ENCODE measurements at regions not wholly inside any gene's neighbourhood (a gene's known extent, or its start where the extent isn't known, plus 50 kb on each side); places are given as distances from the start of the nearest gene placed in this dataset.

GRCh38 chr3:10708216-10708893, 107.7 kb upstream of the SLC6A11 start:
- Histone ChIP-seq H3K79me2 (ENCODE audit: insufficient read depth, low read depth, low read length) (no peaks in the 10 kb centered on the region), H3K4me2 (ENCODE audit: low read length) (no peak overlapping the region), H2AFZ (ENCODE audit: low read length) (no peak overlapping the region), H3K9me2 (ENCODE audit: insufficient read depth, low read length) (no peaks in the 10 kb centered on the region), H3K27ac (ENCODE audit: low read depth, low read length, poor library complexity, severe bottlenecking) (no peak overlapping the region), H3K4me1 (ENCODE audit: insufficient read depth, low read length, poor library complexity, severe bottlenecking) (no peaks in the 10 kb centered on the region), H3K9me3 (ENCODE audit: low read length) (no peaks in the 10 kb centered on the region), H3K4me3 (ENCODE audit: low read depth, low read length, poor library complexity, severe bottlenecking) (no peak overlapping the region), H4K20me1 (ENCODE audit: insufficient read depth, low read length) (no peaks in the 10 kb centered on the region), H3K36me3 (ENCODE audit: insufficient read depth, low read length) (no peaks in the 10 kb centered on the region)
- no peak for TF ChIP-seq EZH2phosphoT487 (IDR thresholded peaks at IDR 0.05; ENCODE audit: borderline replicate concordance, low read depth, low read length)
- TF ChIP-seq, protein P1, sequence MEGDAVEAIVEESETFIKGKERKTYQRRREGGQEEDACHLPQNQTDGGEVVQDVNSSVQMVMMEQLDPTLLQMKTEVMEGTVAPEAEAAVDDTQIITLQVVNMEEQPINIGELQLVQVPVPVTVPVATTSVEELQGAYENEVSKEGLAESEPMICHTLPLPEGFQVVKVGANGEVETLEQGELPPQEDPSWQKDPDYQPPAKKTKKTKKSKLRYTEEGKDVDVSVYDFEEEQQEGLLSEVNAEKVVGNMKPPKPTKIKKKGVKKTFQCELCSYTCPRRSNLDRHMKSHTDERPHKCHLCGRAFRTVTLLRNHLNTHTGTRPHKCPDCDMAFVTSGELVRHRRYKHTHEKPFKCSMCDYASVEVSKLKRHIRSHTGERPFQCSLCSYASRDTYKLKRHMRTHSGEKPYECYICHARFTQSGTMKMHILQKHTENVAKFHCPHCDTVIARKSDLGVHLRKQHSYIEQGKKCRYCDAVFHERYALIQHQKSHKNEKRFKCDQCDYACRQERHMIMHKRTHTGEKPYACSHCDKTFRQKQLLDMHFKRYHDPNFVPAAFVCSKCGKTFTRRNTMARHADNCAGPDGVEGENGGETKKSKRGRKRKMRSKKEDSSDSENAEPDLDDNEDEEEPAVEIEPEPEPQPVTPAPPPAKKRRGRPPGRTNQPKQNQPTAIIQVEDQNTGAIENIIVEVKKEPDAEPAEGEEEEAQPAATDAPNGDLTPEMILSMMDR (conservative IDR thresholded peaks at IDR 0.05; ENCODE audit: low read length): no peak
- POLR2A ChIA-PET: no interaction called here
- no peak for DNase-seq (ENCODE audit: low spot score)
- CTCF ChIA-PET (ENCODE audit: unreplicated experiment): no interaction called here
- intact Hi-C loops (cut with micrococcal nuclease; ENCODE audit: unreplicated experiment): no loop called here
- BruUV-seq (replicated peaks): no TSS peak

- ChIA-PET POLR2A (no interaction called here), CTCF (ENCODE audit: unreplicated experiment) (no interaction called here)
- intact Hi-C loops (cut with micrococcal nuclease; ENCODE audit: unreplicated experiment): no loop called here
- Histone ChIP-seq H3K79me2 (ENCODE audit: insufficient read depth, low read depth, low read length) (no peaks in the 10 kb centered on the region), H3K27ac (ENCODE audit: low read depth, low read length, poor library complexity, severe bottlenecking) (no peak overlapping the region), H3K9me2 (ENCODE audit: insufficient read depth, low read length) (no peaks in the 10 kb centered on the region), H3K4me2 (ENCODE audit: low read length) (no peak overlapping the region), H3K4me1 (ENCODE audit: insufficient read depth, low read length, poor library complexity, severe bottlenecking) (no peaks in the 10 kb centered on the region), H3K36me3 (ENCODE audit: insufficient read depth, low read length) (no peaks in the 10 kb centered on the region), H4K20me1 (ENCODE audit: insufficient read depth, low read length) (no peaks in the 10 kb centered on the region), H2AFZ (ENCODE audit: low read length) (no peak overlapping the region), H3K4me3 (ENCODE audit: low read depth, low read length, poor library complexity, severe bottlenecking) (no peak overlapping the region), H3K9me3 (ENCODE audit: low read length) (no peaks in the 10 kb centered on the region)
- BruUV-seq (replicated peaks): no TSS peak
- TF ChIP-seq, protein P1 (conservative IDR thresholded peaks at IDR 0.05; ENCODE audit: low read length): no peak
- TF ChIP-seq EZH2phosphoT487 (IDR thresholded peaks at IDR 0.05; ENCODE audit: borderline replicate concordance, low read depth, low read length): no peak
- no peak for DNase-seq (ENCODE audit: low spot score)
Observed at GRCh38 chr3:10709110-10709781, 106.8 kb upstream of the SLC6A11 start.

GRCh38 chr3:10712121-10712520, 103.9 kb upstream of the SLC6A11 start:
- Histone ChIP-seq H3K9me3 (ENCODE audit: low read length) (no peaks in the 10 kb centered on the region), H3K27ac (ENCODE audit: low read depth, low read length, poor library complexity, severe bottlenecking) (no peak overlapping the region), H3K79me2 (ENCODE audit: insufficient read depth, low read depth, low read length) (no peaks in the 10 kb centered on the region), H3K36me3 (ENCODE audit: insufficient read depth, low read length) (no peaks in the 10 kb centered on the region), H3K4me1 (ENCODE audit: insufficient read depth, low read length, poor library complexity, severe bottlenecking) (no peaks in the 10 kb centered on the region), H2AFZ (ENCODE audit: low read length) (no peak overlapping the region), H3K4me3 (ENCODE audit: low read depth, low read length, poor library complexity, severe bottlenecking) (no peak overlapping the region), H3K9me2 (ENCODE audit: insufficient read depth, low read length) (no peaks in the 10 kb centered on the region), H4K20me1 (ENCODE audit: insufficient read depth, low read length) (no peaks in the 10 kb centered on the region), H3K4me2 (ENCODE audit: low read length) (no peak overlapping the region)
- ChIA-PET CTCF (ENCODE audit: unreplicated experiment) (no interaction called here), POLR2A (interaction anchor here (0.7 kb wide), 1 partner anchor 12 kb away, joined by 3 read pairs; no protein-coding TSS in a partner anchor)
- DNase-seq (ENCODE audit: low spot score): no peak
- BruUV-seq (replicated peaks): no TSS peak
- TF ChIP-seq EZH2phosphoT487 (IDR thresholded peaks at IDR 0.05; ENCODE audit: borderline replicate concordance, low read depth, low read length): no peak
- TF ChIP-seq, protein P1 (conservative IDR thresholded peaks at IDR 0.05; ENCODE audit: low read length): no peak
- intact Hi-C loops (cut with micrococcal nuclease; ENCODE audit: unreplicated experiment): no loop called here

All from OCI-LY7 (cell line).